ENCODE measurements at regions not wholly inside any gene's neighbourhood (a gene's known extent, or its start where the extent isn't known, plus 50 kb on each side); places are given as distances from the start of the nearest gene placed in this dataset.
"Not testable (repeated sequence)": the region's sequence is repeated elsewhere in the genome, so short reads cannot be mapped to it uniquely, and the experiment has no call there.

DNA sequence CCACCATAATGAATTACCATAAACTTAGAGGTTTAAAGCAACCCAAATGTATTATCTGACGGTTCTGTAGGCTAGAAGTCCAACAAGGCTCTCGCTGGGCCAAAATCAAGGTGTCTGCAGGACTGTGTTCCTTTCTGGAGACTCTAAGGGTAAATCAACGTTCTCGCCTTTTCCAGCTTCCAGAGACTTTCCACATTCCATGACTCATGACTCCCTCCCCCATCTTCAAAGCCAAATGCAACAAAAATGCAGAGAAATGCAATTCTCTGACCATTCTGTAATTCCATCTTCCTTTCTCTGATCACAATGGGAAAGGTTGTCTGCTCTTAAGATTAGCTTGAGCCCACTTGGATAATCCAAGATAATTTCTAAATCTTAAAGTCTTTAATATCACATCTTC lies 287.1 kb downstream of the LTN1 start:
- DNase-seq (ENCODE audit: low read depth in 3 of 3), result no peak

DNA sequence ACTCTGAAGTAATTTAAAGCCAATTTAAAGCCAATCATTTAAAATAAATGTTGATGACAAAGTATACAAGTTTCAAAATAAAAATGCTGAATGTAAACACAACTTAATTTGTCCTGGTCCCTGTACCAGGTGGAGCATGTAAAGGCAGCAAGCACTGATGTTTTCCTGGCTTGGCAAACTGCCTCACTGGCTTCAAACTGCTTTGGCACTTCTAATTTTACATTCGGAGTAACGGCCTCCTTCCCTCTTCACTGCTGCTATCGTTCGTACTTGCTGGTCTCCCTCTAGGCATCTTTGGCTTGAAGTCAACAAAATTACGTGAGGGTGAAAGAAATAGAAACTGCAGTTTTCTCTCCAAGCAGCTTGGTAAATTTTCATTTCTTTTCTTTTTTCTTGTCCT lies 287.9 kb downstream of the LTN1 start:
- no peak for DNase-seq (ENCODE audit: low read depth in 3 of 3)

DNA sequence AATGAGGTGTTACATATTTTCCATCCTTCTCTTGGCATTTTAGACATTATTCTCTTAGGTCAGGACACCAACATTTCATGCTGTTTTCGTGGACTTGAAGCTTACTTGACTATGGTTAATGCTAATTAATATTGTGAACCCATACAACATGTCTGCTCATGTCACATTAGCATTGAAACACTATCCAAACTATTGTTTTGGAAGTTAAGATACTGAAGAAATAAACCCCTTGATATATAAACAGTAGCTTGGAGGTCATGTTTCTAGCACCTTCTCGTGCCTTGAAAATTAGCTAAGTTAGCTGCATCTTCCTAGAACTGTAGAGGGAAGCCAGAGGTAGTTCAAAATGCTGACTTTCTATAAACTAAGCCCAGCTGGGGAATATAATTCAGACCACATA lies 288.8 kb downstream of the LTN1 start:
- DNase-seq (ENCODE audit: low read depth in 3 of 3), result no peak

DNA sequence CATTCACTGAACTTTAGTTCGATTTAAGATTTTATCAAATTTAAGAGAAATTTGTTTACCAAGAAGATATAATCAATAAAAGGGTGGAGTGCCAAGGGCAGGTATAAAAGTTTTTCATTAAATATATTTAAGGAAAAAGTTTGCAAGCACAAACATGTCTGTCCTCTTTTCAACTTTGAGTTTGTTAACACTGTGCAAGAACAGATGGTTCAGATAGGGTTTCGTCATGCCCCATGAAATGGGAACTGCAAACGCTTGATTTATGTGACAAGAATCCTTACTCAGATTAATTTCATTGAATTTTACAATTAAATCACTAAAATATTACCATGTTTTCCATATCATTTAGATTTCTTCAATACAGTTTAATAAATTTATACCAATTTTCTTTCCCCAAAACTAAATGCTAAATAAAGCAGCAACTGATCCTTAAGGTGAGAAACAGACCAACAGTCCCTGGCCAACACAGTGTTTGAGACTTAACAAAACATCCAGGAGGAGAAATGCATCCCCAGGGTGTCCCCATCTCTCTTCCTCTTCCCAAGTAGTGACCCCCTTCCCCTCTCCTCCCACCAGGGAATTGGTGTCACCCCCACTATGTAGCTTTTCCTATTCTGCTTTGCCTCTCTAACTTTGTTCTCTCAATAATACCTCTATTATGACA lies 292.9 kb downstream of the LTN1 start:
- DNase-seq (ENCODE audit: low read depth in 3 of 3), result no peak

DNA sequence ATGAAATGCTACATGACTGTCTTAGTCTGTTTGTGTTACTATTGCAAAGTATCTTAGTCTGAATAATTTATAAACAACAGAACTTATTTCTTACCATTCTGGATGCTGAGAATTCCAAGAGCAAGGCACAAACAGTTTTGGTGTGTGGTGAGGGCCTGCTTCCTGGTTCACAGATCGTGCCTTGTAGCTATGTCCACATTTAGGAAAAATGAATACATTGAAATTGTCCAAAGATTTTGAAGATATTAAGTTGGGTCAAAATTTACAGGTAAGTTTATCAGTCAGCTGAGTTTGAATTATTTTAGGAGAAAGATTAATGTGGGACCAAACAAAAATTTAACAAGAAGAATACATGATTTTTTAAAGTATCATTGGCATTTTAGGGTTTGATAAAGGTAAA lies 293.5 kb downstream of the LTN1 start:
- no peak for DNase-seq (ENCODE audit: low read depth in 3 of 3)

DNA sequence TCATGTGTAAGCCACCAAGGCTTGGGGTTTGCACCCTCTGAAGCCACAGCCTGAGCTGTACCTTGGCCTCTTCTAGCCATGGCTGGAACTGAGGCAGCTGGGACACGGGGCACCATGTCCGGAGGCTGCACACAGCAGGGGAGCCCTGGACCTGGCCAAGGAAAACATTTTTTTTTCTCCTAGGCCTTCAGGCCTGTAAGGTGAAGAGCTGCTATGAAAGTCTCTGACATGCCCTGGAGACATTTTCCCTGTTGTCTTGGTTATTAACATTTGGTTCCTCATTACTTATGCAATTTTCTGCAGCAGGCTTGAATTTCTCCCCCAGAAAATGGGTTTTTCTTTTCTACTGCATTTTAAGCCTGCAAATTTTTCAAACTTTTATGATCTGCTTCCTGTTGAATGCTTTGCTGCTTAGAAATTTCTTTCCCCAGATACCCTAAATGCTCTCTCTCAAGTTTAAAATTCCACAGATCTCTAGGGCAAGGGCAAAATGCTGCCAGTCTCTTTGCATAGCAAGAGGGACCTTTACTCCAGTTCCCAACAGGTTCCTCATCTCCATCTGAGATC lies 295.8 kb downstream of the LTN1 start:
- DNase-seq (ENCODE audit: low read depth in 3 of 3), result no peak

DNA sequence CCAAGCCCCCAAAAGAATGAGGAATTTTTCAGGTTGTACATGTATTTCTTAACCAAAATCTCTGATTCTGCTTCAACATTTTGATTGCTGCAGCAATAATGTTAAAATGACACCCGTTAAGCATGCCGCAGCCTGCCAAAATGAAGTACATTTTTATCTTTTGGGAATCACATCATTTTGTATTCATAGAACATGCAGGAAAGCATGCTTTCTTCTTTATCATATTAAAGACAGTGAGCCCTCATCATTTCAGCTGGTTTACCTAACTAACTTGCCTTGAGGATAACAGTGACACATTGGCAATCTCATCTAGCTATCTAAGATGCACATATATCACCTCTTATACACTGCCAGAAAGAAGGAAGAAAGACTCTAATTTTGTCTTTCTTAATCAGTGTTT lies 299.2 kb downstream of the LTN1 start:
- no peak for DNase-seq (ENCODE audit: low read depth in 3 of 3)

DNA sequence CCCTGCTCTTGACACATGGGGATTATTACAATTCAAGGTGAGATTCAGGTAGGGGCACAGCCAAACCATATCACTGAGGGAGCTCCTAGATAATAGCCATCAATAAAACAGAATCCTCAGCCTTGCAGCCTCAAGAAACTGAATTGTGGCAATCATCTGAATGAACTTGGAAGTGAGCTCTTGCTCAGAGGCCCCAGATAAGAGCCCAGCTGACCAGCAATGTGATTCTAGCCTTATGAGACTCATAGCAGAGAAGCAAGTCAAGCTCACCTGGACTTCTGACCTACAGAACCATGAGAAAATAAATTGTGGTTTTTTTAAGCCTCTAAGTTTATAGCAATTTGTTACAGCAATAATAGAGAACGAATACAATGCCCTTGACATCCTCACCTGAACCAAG lies 302.5 kb downstream of the LTN1 start:
- DNase-seq (ENCODE audit: low read depth in 3 of 3), result no peak

DNA sequence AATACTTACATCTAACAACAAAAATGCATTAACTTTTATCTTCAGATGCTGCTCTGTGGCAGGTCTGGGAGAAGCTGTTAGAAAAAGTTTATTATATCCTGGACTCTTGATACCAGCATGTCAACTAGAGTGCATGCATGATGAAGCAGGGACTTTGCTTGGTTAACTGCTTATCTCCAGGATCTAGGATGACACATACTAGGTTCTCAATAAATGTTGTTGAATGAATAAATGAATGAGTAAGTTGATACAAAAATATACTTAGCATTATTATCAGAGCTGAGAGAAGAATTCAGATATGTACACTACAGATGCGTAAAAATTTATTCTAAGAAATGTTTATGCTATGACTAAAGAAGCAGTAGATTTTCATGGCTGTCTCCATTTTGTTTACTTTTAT lies 304.3 kb downstream of the LTN1 start:
- no peak for DNase-seq (ENCODE audit: low read depth in 3 of 3)

DNA sequence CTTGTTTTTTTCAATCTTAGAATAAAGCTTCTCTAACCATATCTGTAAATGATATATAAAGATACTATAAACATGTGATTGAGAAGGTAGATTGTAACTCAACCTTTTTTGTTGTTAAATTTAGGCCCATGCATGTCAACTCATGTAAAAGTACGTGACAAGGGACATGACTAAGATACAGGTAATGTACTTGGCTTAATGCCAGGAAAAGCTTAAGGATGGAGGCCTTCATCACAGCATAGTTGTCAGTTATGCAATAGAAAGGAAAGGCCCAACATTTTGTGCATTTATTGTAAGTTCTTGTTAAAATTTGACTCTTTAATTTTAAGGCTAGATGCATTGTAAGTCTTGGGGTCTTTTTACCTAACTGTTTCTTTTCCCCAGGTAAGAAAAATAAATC lies 305.1 kb downstream of the LTN1 start:
- DNase-seq (ENCODE audit: low read depth in 3 of 3), result no peak

DNA sequence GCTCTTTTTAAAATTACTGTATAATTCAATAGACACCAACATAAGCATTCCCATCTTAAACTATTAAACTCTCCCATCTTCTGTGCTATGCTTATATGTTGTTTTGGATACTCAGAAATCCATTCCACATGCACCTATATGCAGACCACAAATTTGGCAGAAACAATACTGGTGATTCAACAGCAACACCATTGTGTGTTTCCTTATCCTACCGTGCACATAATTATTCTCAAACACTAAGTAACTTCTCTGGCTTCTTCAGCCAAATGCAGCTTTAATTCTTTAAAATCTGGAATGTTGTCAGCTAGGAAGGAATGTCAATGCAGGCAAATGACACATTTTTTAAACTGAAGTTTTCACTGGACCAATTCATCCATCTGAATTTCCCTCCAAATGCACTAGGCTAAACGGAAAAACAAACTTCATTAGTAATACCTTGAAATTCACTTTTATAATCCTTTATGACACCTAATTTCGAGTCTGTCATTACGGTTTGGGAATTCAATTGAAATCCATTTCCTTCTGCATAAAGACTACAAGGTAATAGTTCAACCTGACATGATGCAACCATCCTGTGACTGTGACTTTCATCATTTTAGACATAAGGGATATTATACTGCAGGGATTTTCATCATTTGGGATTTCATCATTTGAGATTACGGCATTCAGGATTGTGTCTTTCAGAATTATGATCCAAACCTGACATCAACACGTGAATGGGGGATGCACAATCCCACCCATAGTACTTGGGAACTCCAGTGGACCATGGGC lies 308.5 kb downstream of the LTN1 start:
- no peak for DNase-seq (ENCODE audit: low read depth in 3 of 3)

DNA sequence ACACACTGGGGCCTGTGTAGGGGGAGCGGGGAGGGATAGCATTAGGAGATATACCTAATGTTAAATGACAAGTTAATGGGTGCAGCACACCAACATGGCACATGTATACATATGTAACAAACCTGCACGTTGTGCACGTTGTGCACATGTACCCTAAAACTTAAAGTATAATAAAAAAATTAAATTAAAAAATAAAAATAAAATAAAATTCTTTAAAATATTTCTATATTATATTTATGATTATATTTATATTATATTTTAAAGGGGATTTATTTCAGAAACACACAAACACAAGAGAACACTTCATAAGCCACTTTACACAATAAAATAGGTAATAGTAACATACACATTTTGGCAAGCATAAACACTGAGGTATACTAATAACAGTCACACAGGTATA lies 309.8 kb downstream of the LTN1 start:
- not testable (repeated sequence) for DNase-seq (ENCODE audit: low read depth in 3 of 3)

DNA sequence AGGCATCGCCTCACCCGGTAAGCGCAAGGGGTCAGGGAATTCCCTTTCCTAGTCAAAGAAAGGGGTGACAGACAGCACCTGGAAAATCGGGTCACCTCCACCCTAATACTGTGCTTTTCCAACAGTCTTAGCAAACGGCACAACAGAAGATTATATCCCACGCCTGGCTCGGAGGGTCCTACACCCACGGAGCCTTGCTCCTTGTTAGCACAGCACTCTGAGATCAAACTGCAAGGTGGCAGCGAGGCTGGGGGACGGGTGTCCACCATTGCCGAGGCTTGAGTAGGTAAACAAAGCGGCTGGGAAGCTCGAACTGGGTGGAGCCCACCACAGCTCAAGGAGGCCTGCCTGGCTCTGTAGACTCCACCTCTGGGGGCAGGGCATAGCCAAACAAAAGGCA lies 315.6 kb downstream of the LTN1 start:
- DNase-seq (ENCODE audit: low read depth in 3 of 3), result not testable (repeated sequence)

DNA sequence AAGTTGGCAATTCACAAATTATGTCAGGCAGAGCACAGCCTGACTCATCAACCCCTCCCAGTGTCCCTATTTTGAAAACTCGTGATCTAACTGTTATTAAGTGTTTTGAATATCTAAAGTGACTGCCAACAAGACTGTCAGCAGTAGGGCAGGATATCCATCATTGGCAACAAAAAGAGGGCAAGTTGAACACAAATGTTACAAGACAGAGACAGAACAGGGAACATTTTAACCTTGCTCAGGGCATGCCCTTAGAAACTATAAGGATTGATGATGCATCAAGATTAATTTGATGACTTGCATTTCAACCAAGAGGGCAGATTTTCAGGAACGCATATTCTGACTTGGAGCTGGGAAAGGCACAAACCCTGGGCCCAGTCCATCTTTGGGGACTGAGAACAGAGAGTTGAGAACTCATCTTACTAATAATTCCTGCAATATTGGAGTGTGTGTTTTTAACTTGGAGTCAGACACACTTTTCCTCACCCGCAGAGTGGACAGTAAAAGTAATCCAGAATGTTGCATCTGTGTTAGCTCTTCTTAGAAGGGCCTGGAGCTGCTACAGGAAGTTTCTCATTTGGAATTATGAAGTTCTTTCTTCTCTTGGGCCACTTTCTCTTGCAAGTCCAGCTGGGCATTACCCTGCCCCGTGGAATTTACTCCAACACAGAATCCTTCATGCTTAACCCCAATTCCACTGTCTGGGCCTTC lies 317.2 kb downstream of the LTN1 start:
- no peak for DNase-seq (ENCODE audit: low read depth in 3 of 3)

DNA sequence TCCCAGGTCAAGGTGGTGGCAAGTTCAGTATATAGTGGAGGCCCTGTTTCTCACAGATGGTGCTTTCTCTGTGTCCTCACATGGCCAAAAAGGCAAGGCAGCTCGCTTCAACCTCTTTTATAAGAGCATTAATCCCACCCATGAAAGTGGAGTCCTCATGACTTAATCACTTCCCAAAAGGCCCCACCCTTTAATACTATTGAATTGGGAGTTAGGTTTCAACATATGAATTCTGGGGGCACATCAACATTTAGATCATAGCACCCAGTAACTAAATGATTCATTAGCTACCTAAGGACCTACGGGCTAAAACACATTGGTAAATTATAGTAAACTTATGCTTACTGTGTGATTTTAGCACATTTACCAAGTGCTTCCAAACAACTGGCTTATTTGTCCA lies 317.9 kb downstream of the LTN1 start:
- no peak for DNase-seq (ENCODE audit: low read depth in 3 of 3)

DNA sequence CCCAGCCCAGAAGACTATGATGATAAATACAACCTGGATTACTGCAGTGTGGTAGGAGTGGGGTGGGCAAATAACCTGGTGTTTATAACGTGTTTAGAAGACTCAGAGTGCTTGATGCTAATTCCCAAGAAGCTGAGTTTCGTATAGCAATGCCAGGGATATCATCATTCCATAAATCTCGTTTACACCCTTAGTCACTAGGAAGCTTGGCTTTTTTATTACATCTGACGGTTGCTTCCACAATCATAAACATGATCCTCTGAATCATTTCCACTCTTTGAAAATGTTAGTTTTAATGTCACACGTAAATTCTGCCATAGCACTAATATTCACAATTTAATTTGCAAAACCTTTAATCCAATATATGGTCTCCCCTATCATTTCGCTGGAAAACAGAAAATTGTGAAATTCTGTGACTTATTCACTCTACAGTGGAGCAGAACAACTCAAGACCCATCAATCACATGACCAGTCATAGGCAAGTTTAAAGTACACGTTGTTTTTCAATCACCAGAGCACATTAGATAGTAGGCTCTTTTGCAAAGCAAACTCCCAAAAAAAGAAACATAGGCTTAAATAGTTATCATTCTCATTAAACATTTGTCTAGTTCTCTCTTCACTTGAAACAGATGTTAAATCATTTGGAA lies 321.0 kb downstream of the LTN1 start:
- no peak for DNase-seq (ENCODE audit: low read depth in 3 of 3)

DNA sequence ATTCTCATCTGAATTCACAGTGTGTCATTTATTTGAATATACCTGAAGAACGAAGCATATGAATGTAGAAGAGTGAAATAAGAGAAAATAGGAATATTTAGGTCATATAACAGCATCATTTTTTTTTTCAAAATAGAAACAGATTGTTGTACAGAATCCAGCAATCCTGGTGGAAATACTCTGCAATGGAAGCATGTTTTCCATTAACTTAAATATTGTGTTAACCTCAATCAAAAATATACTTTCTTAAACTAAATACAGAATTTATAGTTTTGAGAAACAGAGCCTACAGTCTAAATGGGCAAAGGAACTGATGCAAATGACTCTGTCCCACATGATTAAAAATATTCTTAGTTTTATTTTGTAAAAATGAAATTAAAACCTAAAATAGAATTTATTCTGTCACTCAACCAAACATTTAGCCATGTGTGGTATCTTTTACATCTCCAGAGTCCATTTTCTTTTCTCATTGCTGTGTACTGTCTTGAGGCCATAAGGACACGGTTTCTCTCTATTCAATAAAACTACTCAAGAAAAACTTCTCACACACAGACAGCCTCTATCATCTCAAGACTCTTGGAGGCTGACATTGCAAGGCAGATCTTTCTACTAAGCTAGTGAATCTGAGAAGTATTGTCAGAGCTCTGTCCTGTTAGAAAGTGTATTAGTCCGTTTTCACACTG lies 322.6 kb downstream of the LTN1 start:
- no peak for DNase-seq (ENCODE audit: low read depth in 3 of 3)

DNA sequence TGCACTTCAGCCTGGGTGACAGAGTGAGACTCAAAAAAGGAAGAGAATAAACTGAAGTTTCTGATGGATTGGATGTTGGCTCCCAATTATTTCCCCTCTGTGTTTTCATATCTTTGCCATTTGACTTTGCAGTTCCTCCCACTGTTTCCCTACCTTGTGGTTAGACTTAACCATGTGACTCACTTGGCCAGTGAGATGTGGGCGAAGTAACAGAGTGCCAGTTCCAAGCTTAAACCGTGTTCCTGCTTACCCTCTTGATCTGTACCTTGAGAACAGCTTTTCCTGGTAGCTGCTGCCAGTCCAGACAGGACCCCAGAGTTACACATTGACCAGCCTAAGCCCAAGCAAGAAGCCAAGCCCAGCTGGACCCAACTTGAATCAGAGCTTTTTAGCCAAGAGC lies 323.4 kb downstream of the LTN1 start:
- no peak for DNase-seq (ENCODE audit: low read depth in 3 of 3)

DNA sequence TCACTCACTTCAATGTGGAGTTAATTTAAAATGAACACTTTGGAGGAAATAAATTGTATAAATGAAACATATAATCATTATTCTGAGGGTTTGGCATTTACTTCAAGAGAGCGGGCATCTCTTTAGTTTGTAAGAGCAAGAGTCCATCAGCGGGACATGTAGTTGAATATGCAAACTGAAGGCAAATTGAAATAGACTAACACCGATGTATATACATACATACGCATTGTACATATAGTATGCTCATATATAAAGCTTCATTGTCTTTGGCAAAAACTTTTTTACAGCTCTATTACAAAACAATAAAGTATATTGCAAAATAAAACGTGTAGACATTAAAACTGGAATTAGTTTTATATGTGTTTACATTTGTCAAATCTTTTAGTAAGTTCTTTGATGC lies 328.9 kb downstream of the LTN1 start:
- no peak for DNase-seq (ENCODE audit: low read depth in 3 of 3)

DNA sequence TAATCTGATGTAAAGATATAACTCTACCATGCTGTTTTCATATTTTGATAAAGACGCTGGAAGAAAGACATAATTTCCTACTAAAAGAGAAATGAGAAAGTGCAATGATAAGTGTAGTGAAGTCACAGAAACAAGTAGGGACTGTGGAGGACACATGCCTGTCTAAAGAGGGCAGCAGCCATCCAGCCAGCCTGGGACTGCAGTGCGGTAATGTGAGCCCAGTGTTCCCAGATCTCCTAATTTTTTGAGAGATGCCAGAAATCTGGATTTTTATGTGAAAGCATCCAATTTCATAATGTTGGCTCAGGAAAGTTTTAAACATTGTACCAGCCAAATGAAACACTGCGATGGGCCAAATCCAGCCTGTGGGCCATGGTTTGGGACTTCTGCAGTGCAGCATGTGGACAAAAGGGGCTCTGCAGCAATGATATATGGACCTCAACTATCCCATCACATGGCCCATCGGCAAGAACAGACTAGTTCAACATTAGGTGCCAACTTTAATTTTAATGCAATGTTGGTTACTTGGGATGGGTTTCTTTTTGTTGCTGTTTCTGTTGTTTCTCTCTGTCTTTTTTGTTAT lies 329.5 kb downstream of the LTN1 start:
- no peak for DNase-seq (ENCODE audit: low read depth in 3 of 3)

DNA sequence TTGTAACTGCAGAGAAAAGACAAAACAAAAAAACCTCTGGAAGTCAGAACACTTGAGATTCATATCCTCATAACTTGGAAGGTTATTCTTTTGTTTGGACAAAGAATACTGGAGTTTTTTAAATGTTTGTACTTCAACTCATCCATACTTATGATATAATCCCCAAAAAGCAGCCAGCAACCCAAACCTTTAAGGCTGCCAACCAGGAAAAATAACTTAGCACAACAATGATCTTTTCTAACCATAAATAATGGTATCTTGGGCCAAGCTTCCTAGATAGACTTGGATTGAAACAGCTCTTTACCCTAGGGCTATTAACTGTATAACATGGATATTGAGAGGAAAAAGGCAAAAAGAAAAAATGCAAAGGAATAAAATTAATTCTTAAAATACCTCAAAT lies 335.1 kb downstream of the LTN1 start:
- DNase-seq (ENCODE audit: low read depth in 3 of 3), result no peak
